PC-3 (cell line): ENCODE measurements at regions not wholly inside any gene's neighbourhood (a gene's known extent, or its start where the extent isn't known, plus 50 kb on each side); places are given as distances from the start of the nearest gene placed in this dataset.

Source experiments
- ATAC-seq: fragments of 200-7000 bp; cut with Tn5 transposase; 2 replicates; pipeline ENCODE4 v1.9.1; 2020; ENCODE audit warnings: mild to moderate bottlenecking, moderate library complexity
- BruUV-seq: library from RNA; stranded (reverse); fragments of 400-500 nt; replicated peaks from 2 replicates; lab custom pipeline; 2021; lab: Mats Ljungman, UMichigan
- CTCF ChIA-PET: fragments of 300-600 bp; sonication (Branson Sonifier 250); formaldehyde crosslinking; loops from one replicate; lab custom pipeline; 2022; ENCODE audit warnings: antibody characterized with exemption; lab: Charles Lee
- POLR2A ChIA-PET: fragments of 300-600 bp; sonication (Branson Sonifier 250); formaldehyde crosslinking; loops from one replicate; lab custom pipeline; 2022; ENCODE audit warnings: antibody characterized with exemption; ENCODE audit not compliant: unreplicated experiment; lab: Charles Lee
- DNase-seq: peaks from one replicate; pipeline ENCODE4 v3.0.0-alpha.2; 2015
- H2AFZ ChIP-seq: fragments of 300-600 bp; sonication (generic); 2 replicates; pipeline ENCODE4 v1.6.0; 2016; ENCODE audit warnings: antibody characterized with exemption, low read length
- H3F3A ChIP-seq: fragments of 300-600 bp; sonication (generic); one replicate; pipeline ENCODE4 v1.6.0; 2017; ENCODE audit warnings: antibody characterized with exemption, low read length, control low read depth, mild to moderate bottlenecking; ENCODE audit not compliant: unreplicated experiment
- H3K27ac ChIP-seq: fragments of 300-600 bp; sonication (generic); 2 replicates; pipeline ENCODE4 v1.5.1; 2016; ENCODE audit warnings: mild to moderate bottlenecking, low read length
- H3K27me3 ChIP-seq: fragments of 300-600 bp; sonication (generic); 2 replicates; pipeline ENCODE4 v1.6.1; 2016; ENCODE audit warnings: low read length, mixed read lengths
- H3K36me3 ChIP-seq: fragments of 300-600 bp; sonication (generic); 2 replicates; pipeline ENCODE4 v1.6.1; 2016; ENCODE audit warnings: low read depth, mixed run types, low read length, mixed read lengths
- H3K4me1 ChIP-seq: fragments of 300-600 bp; sonication (generic); 2 replicates; pipeline ENCODE4 v1.5.1; 2016; ENCODE audit warnings: low read length; ENCODE audit not compliant: insufficient read depth
- H3K4me2 ChIP-seq: fragments of 300-600 bp; sonication (generic); 2 replicates; pipeline ENCODE4 v1.6.0; 2016; ENCODE audit warnings: low read length
- H3K4me3 ChIP-seq: fragments of 300-600 bp; sonication (generic); 2 replicates; pipeline ENCODE4 v1.5.1; 2016; ENCODE audit warnings: mild to moderate bottlenecking, low read length, mixed read lengths
- H3K79me2 ChIP-seq: fragments of 300-600 bp; sonication (generic); 2 replicates; pipeline ENCODE4 v1.6.1; 2017; ENCODE audit warnings: low read length, mixed read lengths
- H3K9ac ChIP-seq: fragments of 300-600 bp; sonication (generic); 2 replicates; pipeline ENCODE4 v1.6.0; 2016; ENCODE audit warnings: mild to moderate bottlenecking, low read length
- H3K9me2 ChIP-seq: fragments of 300-600 bp; sonication (generic); replicated peaks from 2 replicates; pipeline ENCODE4 v1.6.1; 2016; ENCODE audit warnings: mixed run types, low read length, mixed read lengths
- H3K9me3 ChIP-seq: fragments of 300-600 bp; sonication (generic); 2 replicates; pipeline ENCODE4 v1.6.1; 2016; ENCODE audit warnings: low read length, mixed read lengths
- H4K20me1 ChIP-seq: fragments of 300-600 bp; sonication (generic); 2 replicates; pipeline ENCODE4 v1.6.1; 2016; ENCODE audit warnings: low read length, mixed read lengths
- CTCF ChIP-seq: fragments of 300-600 bp; sonication (generic); conservative IDR thresholded peaks from 2 replicates; pipeline ENCODE4 v1.5.1; 2017; ENCODE audit warnings: antibody characterized with exemption, low read depth, mild to moderate bottlenecking, low read length
- EZH2 ChIP-seq: fragments of 300-600 bp; sonication (generic); IDR thresholded peaks from one replicate; pipeline ENCODE4 v1.6.1; 2017; ENCODE audit warnings: antibody characterized with exemption, mild to moderate bottlenecking, low read length; ENCODE audit not compliant: unreplicated experiment
- EZH2phosphoT487 ChIP-seq: fragments of 300-600 bp; sonication (generic); IDR thresholded peaks from 2 replicates; pipeline ENCODE4 v1.6.1; 2018; ENCODE audit warnings: mild to moderate bottlenecking, antibody characterized with exemption, low read length, borderline replicate concordance
- intact Hi-C: fragments of 100-400 bp; cut with micrococcal nuclease; formaldehyde crosslinking; loops from 2 replicates; pipeline ENCODE4 v1.9.0; 2023

GRCh38 chr7:148485618-148486017 is 104.9 kb upstream of the C7orf33 start:
- no peaks in the 10 kb centered on the region for H3K9me2 ChIP-seq
- H3K79me2 ChIP-seq, result no peaks in the 10 kb centered on the region
- no peak overlapping the region for H3K9ac ChIP-seq
- ATAC-seq, result peak; percentile 73
- 0 out of 2 replicates have a peak overlapping the region, but pooled peaks have one; percentile 12 for H2AFZ ChIP-seq
- H3K36me3 ChIP-seq, result no peaks in the 10 kb centered on the region
- no peaks in the 10 kb centered on the region for H4K20me1 ChIP-seq
- DNase-seq, result peak; percentile 12
- peaks cover 53% of the 10 kb centered on the region for H3K27me3 ChIP-seq
- H3K4me3 ChIP-seq, result no peak overlapping the region
- H3F3A ChIP-seq, result no peaks in the 10 kb centered on the region
- ChIA-PET CTCF (interaction anchor here (0.6 to 1.0 kb wide), 3 partner anchors 220 to 243 kb away, joined by 3 to 7 read pairs (median 4); no protein-coding TSS in a partner anchor), POLR2A (no interaction called here)
- no peaks in the 10 kb centered on the region for H3K4me1 ChIP-seq
- no TSS peak for BruUV-seq
- TF ChIP-seq CTCF (peak; percentile 48; the same call in 1 of the 2 replicates), EZH2phosphoT487 (no peak), EZH2 (no peak)
- no peak overlapping the region for H3K4me2 ChIP-seq
- intact Hi-C loops, result loop anchor here (1.0 kb wide), 2 partner anchors 199 to 220 kb away; no protein-coding TSS in a partner anchor
- H3K9me3 ChIP-seq, result no peaks in the 10 kb centered on the region
- no peak overlapping the region for H3K27ac ChIP-seq

GRCh38 chr7:148486937-148487336 is 103.6 kb upstream of the C7orf33 start:
- ATAC-seq (no peak), DNase-seq (no peak)
- intact Hi-C loops, result no loop called here
- ChIA-PET POLR2A (no interaction called here), CTCF (no interaction called here)
- Histone ChIP-seq H3K9ac (no peak overlapping the region), H3F3A (no peaks in the 10 kb centered on the region), H2AFZ (no peak overlapping the region), H3K27me3 (peaks cover 52% of the 10 kb centered on the region), H3K4me3 (no peak overlapping the region), H4K20me1 (no peaks in the 10 kb centered on the region), H3K36me3 (no peaks in the 10 kb centered on the region), H3K27ac (no peak overlapping the region), H3K4me1 (no peaks in the 10 kb centered on the region), H3K79me2 (no peaks in the 10 kb centered on the region), H3K4me2 (no peak overlapping the region), H3K9me2 (no peaks in the 10 kb centered on the region), H3K9me3 (no peaks in the 10 kb centered on the region)
- no TSS peak for BruUV-seq
- TF ChIP-seq EZH2, result no peak
- no peak for TF ChIP-seq CTCF
- TF ChIP-seq EZH2phosphoT487, result no peak

GRCh38 chr7:148487912-148488311 is 102.7 kb upstream of the C7orf33 start:
- ChIA-PET CTCF (no interaction called here), POLR2A (no interaction called here)
- ATAC-seq (no peak), DNase-seq (no peak)
- Histone ChIP-seq H2AFZ (no peak overlapping the region), H3K9me3 (no peaks in the 10 kb centered on the region), H3K27me3 (peaks cover 53% of the 10 kb centered on the region), H3K4me3 (no peak overlapping the region), H3K9ac (no peak overlapping the region), H3K36me3 (no peaks in the 10 kb centered on the region), H3K9me2 (no peaks in the 10 kb centered on the region), H4K20me1 (no peaks in the 10 kb centered on the region), H3K79me2 (no peaks in the 10 kb centered on the region), H3F3A (no peaks in the 10 kb centered on the region), H3K4me1 (no peaks in the 10 kb centered on the region), H3K4me2 (no peak overlapping the region), H3K27ac (no peak overlapping the region)
- BruUV-seq, result no TSS peak
- intact Hi-C loops, result no loop called here
- no peak for TF ChIP-seq CTCF
- no peak for TF ChIP-seq EZH2phosphoT487
- no peak for TF ChIP-seq EZH2
